ENCODE measurements at regions not wholly inside any gene's neighbourhood (a gene's known extent, or its start where the extent isn't known, plus 50 kb on each side); places are given as distances from the start of the nearest gene placed in this dataset.

- Histone ChIP-seq H3K36me3 (ENCODE audit: control insufficient read depth, insufficient read depth, low read length) (no peaks in the 10 kb centered on the region), H3K4me1 (ENCODE audit: control insufficient read depth, insufficient read depth, low read length) (no peaks in the 10 kb centered on the region), H3K27ac (ENCODE audit: low read length) (no peak overlapping the region), H3K4me3 (ENCODE audit: low read length) (no peak overlapping the region), H3K9me3 (ENCODE audit: control insufficient read depth, insufficient read depth, low read length) (no peaks in the 10 kb centered on the region), H3K27me3 (ENCODE audit: control insufficient read depth, insufficient read depth, low read length) (no peaks in the 10 kb centered on the region)
- WGBS (ENCODE audit: insufficient coverage, insufficient read length), result no CpG with 5 or more reads among the region's 5 CpGs
- DNase-seq (ENCODE audit: low read depth, low spot score), result no peak
Measured at GRCh38 chr10:78645169-78645686, 423.5 kb upstream of the ZMIZ1 start.

DNA sequence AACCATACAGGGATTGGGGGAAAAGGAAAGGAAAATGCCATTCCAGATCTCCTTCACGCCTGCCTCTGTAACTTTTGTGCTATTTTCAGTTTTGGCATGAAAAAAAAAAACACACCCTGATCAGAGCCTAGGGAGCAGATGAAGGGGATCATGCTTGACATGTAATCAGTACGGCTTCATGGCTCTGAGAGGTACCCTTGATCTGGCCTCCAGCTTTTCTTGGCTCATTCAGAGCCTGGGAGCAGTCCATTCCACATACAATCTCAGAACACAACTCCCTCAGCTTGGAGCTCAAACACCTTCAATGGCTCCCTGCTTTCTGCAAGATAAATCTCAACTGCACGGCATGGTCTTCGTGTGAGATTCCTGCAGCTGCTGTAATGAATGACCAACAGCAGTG is 422.8 kb upstream of the ZMIZ1 start:
- WGBS (ENCODE audit: insufficient coverage, insufficient read length), result no CpG with 5 or more reads among the region's 4 CpGs
- Histone ChIP-seq H3K9me3 (ENCODE audit: control insufficient read depth, insufficient read depth, low read length) (no peaks in the 10 kb centered on the region), H3K36me3 (ENCODE audit: control insufficient read depth, insufficient read depth, low read length) (no peaks in the 10 kb centered on the region), H3K27ac (ENCODE audit: low read length) (no peak overlapping the region), H3K27me3 (ENCODE audit: control insufficient read depth, insufficient read depth, low read length) (no peaks in the 10 kb centered on the region), H3K4me1 (ENCODE audit: control insufficient read depth, insufficient read depth, low read length) (no peaks in the 10 kb centered on the region), H3K4me3 (ENCODE audit: low read length) (no peak overlapping the region)
- DNase-seq (ENCODE audit: low read depth, low spot score), result no peak

- Histone ChIP-seq H3K36me3 (ENCODE audit: control insufficient read depth, insufficient read depth, low read length) (no peaks in the 10 kb centered on the region), H3K27ac (ENCODE audit: low read length) (no peak overlapping the region), H3K27me3 (ENCODE audit: control insufficient read depth, insufficient read depth, low read length) (no peaks in the 10 kb centered on the region), H3K9me3 (ENCODE audit: control insufficient read depth, insufficient read depth, low read length) (no peaks in the 10 kb centered on the region), H3K4me3 (ENCODE audit: low read length) (no peak overlapping the region), H3K4me1 (ENCODE audit: control insufficient read depth, insufficient read depth, low read length) (no peaks in the 10 kb centered on the region)
- WGBS (ENCODE audit: insufficient coverage, insufficient read length), result no CpG with 5 or more reads among the region's 4 CpGs
- no peak for DNase-seq (ENCODE audit: low read depth, low spot score)
Measured at GRCh38 chr10:78648256-78648860, 420.4 kb upstream of the ZMIZ1 start.

DNA sequence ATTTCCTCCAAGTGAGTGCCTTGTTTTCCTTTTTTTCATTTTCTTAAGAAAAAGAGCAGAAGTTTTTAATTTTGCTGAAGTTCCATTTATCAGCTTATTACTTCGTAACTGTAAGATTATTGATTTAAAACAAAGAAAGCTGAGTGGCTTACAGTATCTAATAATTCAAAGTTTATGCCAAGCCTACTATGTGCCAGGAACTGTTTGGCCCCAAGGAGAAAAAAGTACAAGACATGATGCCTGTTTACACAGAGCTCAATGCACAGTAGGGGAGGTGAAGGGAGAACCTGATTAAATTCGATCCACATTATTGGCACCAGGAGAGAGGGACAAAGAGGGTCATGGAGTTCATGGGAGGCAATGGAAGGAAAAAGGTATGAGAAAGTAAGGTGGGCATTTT is 419.3 kb upstream of the ZMIZ1 start:
- Histone ChIP-seq H3K4me3 (ENCODE audit: low read length) (no peak overlapping the region), H3K27ac (ENCODE audit: low read length) (no peak overlapping the region), H3K4me1 (ENCODE audit: control insufficient read depth, insufficient read depth, low read length) (no peaks in the 10 kb centered on the region), H3K27me3 (ENCODE audit: control insufficient read depth, insufficient read depth, low read length) (no peaks in the 10 kb centered on the region), H3K9me3 (ENCODE audit: control insufficient read depth, insufficient read depth, low read length) (no peaks in the 10 kb centered on the region), H3K36me3 (ENCODE audit: control insufficient read depth, insufficient read depth, low read length) (no peaks in the 10 kb centered on the region)
- DNase-seq (ENCODE audit: low read depth, low spot score), result no peak
- WGBS (ENCODE audit: insufficient coverage, insufficient read length), result no CpG with 5 or more reads among the region's 2 CpGs

- Histone ChIP-seq H3K36me3 (ENCODE audit: control insufficient read depth, insufficient read depth, low read length) (no peaks in the 10 kb centered on the region), H3K4me1 (ENCODE audit: control insufficient read depth, insufficient read depth, low read length) (no peaks in the 10 kb centered on the region), H3K27me3 (ENCODE audit: control insufficient read depth, insufficient read depth, low read length) (no peaks in the 10 kb centered on the region), H3K9me3 (ENCODE audit: control insufficient read depth, insufficient read depth, low read length) (no peaks in the 10 kb centered on the region), H3K27ac (ENCODE audit: low read length) (no peak overlapping the region), H3K4me3 (ENCODE audit: low read length) (no peak overlapping the region)
- DNase-seq (ENCODE audit: low read depth, low spot score), result no peak
Measured at GRCh38 chr10:78650122-78650521, 418.6 kb upstream of the ZMIZ1 start.

GRCh38 chr10:78651287-78651686 is 417.5 kb upstream of the ZMIZ1 start:
- no peaks in the 10 kb centered on the region for H3K27me3 ChIP-seq (ENCODE audit: control insufficient read depth, insufficient read depth, low read length)
- H3K4me3 ChIP-seq (ENCODE audit: low read length), result no peak overlapping the region
- H3K4me1 ChIP-seq (ENCODE audit: control insufficient read depth, insufficient read depth, low read length), result no peaks in the 10 kb centered on the region
- H3K27ac ChIP-seq (ENCODE audit: low read length), result no peak overlapping the region
- WGBS (ENCODE audit: insufficient coverage, insufficient read length), result no CpG with 5 or more reads among the region's 4 CpGs
- H3K36me3 ChIP-seq (ENCODE audit: control insufficient read depth, insufficient read depth, low read length), result no peaks in the 10 kb centered on the region
- DNase-seq (ENCODE audit: low read depth, low spot score), result no peak
- H3K9me3 ChIP-seq (ENCODE audit: control insufficient read depth, insufficient read depth, low read length), result no peaks in the 10 kb centered on the region

- Histone ChIP-seq H3K27me3 (ENCODE audit: control insufficient read depth, insufficient read depth, low read length) (no peaks in the 10 kb centered on the region), H3K4me1 (ENCODE audit: control insufficient read depth, insufficient read depth, low read length) (no peaks in the 10 kb centered on the region), H3K36me3 (ENCODE audit: control insufficient read depth, insufficient read depth, low read length) (no peaks in the 10 kb centered on the region), H3K4me3 (ENCODE audit: low read length) (no peak overlapping the region), H3K27ac (ENCODE audit: low read length) (no peak overlapping the region), H3K9me3 (ENCODE audit: control insufficient read depth, insufficient read depth, low read length) (no peaks in the 10 kb centered on the region)
- WGBS (ENCODE audit: insufficient coverage, insufficient read length), result no CpG with 5 or more reads among the region's 2 CpGs
- DNase-seq (ENCODE audit: low read depth, low spot score), result no peak
Measured at GRCh38 chr10:78653555-78653954, 415.2 kb upstream of the ZMIZ1 start.

DNA sequence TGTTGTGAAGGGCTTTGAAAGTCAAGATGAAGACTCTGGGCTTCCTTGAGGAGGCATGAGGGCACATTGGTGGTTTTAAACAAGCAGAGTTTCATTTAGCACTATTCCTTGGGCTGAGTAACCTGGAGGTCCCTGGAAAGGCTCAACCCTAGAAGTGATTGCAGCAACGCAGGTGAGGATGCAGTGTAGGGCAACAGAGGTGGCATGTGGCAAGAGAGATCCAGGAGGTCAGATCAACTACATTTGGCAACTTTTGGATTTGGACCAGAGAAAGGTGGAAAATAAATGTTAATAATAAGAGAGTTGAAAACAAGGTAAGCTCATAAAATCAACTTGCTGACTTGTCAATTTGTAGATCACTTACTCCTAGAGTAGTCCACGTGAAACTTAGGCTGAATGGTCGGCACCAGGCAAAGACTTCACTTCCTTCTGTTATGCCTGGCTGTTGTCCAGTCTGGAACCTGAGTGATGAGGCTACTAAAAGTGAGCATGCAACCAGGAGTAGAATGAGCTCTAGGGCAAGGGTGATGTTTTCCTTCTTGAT is 414.6 kb upstream of the ZMIZ1 start:
- Histone ChIP-seq H3K27me3 (ENCODE audit: control insufficient read depth, insufficient read depth, low read length) (no peaks in the 10 kb centered on the region), H3K36me3 (ENCODE audit: control insufficient read depth, insufficient read depth, low read length) (no peaks in the 10 kb centered on the region), H3K4me3 (ENCODE audit: low read length) (no peak overlapping the region), H3K4me1 (ENCODE audit: control insufficient read depth, insufficient read depth, low read length) (no peaks in the 10 kb centered on the region), H3K27ac (ENCODE audit: low read length) (no peak overlapping the region), H3K9me3 (ENCODE audit: control insufficient read depth, insufficient read depth, low read length) (no peaks in the 10 kb centered on the region)
- no CpG with 5 or more reads among the region's 3 CpGs for WGBS (ENCODE audit: insufficient coverage, insufficient read length)
- no peak for DNase-seq (ENCODE audit: low read depth, low spot score)

DNA sequence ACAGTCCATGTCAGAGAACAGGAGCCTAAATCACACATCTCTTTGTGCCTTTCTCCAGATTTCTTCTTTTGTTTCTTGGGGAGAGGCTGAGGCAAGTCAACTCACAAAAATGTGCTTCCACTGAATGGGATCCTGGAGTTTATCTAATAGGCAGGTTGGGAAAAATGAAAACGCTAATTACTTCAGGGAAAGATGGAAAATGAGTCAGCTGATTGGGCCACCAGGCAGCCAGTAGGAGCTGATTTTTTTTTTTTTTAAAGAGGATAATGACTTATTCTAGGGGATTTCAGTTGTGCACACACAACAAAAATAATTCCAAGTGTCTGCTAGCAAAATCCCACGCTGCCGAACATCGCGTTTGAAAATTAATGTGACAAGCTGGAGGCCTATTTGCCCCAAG is 412.8 kb upstream of the ZMIZ1 start:
- Histone ChIP-seq H3K9me3 (ENCODE audit: control insufficient read depth, insufficient read depth, low read length) (no peaks in the 10 kb centered on the region), H3K27me3 (ENCODE audit: control insufficient read depth, insufficient read depth, low read length) (no peaks in the 10 kb centered on the region), H3K27ac (ENCODE audit: low read length) (no peak overlapping the region), H3K4me1 (ENCODE audit: control insufficient read depth, insufficient read depth, low read length) (no peaks in the 10 kb centered on the region), H3K36me3 (ENCODE audit: control insufficient read depth, insufficient read depth, low read length) (no peaks in the 10 kb centered on the region), H3K4me3 (ENCODE audit: low read length) (no peak overlapping the region)
- no peak for DNase-seq (ENCODE audit: low read depth, low spot score)
- WGBS (ENCODE audit: insufficient coverage, insufficient read length), result no CpG with 5 or more reads among the region's 5 CpGs

GRCh38 chr10:78656417-78657162 is 412.2 kb upstream of the ZMIZ1 start:
- WGBS (ENCODE audit: insufficient coverage, insufficient read length), result no CpG with 5 or more reads among the region's 29 CpGs
- Histone ChIP-seq H3K27ac (ENCODE audit: low read length) (no peak overlapping the region), H3K9me3 (ENCODE audit: control insufficient read depth, insufficient read depth, low read length) (no peaks in the 10 kb centered on the region), H3K4me3 (ENCODE audit: low read length) (no peak overlapping the region), H3K4me1 (ENCODE audit: control insufficient read depth, insufficient read depth, low read length) (no peaks in the 10 kb centered on the region), H3K36me3 (ENCODE audit: control insufficient read depth, insufficient read depth, low read length) (no peaks in the 10 kb centered on the region), H3K27me3 (ENCODE audit: control insufficient read depth, insufficient read depth, low read length) (no peaks in the 10 kb centered on the region)
- DNase-seq (ENCODE audit: low read depth, low spot score), result no peak
